Stimulated activated effector memory CD8-positive, alpha-beta T cell treated with anti-CD3 and anti-CD28 coated beads, Interleukin-12 subunit alpha, Interleukin-12 subunit beta, amount 100 ng/mL, for 72 hours (primary cell): ENCODE measurements at regions not wholly inside any gene's neighbourhood (a gene's known extent, or its start where the extent isn't known, plus 50 kb on each side); places are given as distances from the start of the nearest gene placed in this dataset.
"Not testable (repeated sequence)": the region's sequence is repeated elsewhere in the genome, so short reads cannot be mapped to it uniquely, and the experiment has no call there.

Source experiments
- ATAC-seq: fragments of 150-1000 bp; cut with Tn5 transposase; 2 replicates; pipeline ENCODE4 v1.10.0; 2021
- DNase-seq, 2 donors: peaks; one replicate each; pipeline ENCODE4 v3.0.0; 2021 to 2022; ENCODE audit warnings: low spot score in 2 of 2
- H3K27ac Mint-ChIP-seq: one replicate; pipeline ENCODE4 v1.8.0; 2022; ENCODE audit warnings: mild to moderate bottlenecking, mixed read lengths
- H3K36me3 Mint-ChIP-seq: one replicate; pipeline ENCODE4 v1.8.0; 2022; ENCODE audit warnings: mild to moderate bottlenecking, mixed read lengths
- H3K4me1 Mint-ChIP-seq: one replicate; pipeline ENCODE4 v1.8.0; 2022; ENCODE audit warnings: mixed read lengths
- H3K4me3 Mint-ChIP-seq: one replicate; pipeline ENCODE4 v1.8.0; 2022; ENCODE audit warnings: mild to moderate bottlenecking, mixed read lengths
- H3K9me3 Mint-ChIP-seq: one replicate; pipeline ENCODE4 v1.8.0; 2022; ENCODE audit warnings: mixed read lengths

DNA sequence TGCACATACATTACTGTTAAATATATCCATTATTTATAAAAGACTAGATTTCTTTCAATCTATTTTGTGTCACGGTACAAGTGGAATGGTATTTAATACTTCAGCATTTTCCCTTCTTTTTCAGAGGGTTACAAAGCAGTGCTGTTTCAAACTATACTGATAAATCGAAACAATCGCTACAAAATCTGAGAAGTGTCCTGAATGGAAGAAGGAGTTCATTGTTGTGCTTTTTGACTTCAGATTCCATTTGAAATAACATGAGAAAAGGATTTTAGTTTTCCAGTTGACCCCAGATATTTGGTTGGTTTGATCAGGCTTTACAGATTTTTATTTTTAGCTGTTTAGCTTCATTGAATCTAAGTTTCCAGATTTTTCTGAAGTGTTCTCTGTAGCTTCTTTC is 292.1 kb upstream of the ANKRD50 start:
- Mint-ChIP-seq H3K36me3 (no peaks in the 10 kb centered on the region), H3K4me1 (no peaks in the 10 kb centered on the region)

DNA sequence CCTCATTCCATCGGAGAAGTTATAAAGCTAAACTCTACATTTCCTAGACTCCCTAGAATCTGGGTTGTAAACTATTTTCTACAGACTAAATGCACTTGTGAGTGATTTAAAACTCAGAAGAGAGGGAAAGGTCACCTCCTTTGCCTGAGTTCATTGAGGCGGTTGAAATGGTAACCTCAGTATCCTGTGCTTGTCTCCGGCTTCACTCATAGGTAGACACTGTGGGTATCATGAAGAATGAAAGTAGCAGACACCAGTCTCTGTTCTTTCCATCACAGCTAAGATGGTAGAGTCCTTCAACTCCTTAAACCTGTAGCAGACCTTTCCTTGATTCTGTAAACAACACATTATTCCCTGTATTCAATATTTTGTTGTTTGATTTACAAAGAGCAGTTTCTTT is 291.3 kb upstream of the ANKRD50 start:
- no peak for ATAC-seq

More for the DNA sequence above, 292.1 kb upstream of the ANKRD50 start:
- Mint-ChIP-seq H3K9me3 (peaks cover 25% of the 10 kb centered on the region), H3K4me3 (no peak overlapping the region), H3K27ac (no peak overlapping the region)
- no peak for ATAC-seq
- no peak for DNase-seq

DNA sequence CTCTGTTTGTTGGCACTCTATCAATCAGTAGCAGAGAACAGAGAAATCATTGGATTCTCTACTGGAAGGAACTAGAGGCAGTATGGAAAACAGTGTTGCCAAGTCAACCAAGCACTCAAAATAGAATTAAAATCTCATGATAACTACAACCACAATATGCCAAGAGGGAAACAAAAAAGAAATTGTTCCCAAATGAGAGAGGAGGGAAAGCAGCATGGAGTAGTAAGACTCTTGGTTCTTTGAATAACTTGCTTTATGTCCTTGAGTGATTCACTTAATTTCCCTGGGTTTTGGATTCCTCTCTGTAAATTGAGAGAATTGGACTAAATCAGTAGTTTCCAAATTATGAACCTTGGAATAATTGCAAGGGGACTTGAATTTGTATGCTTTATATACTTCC is 285.5 kb upstream of the ANKRD50 start:
- H3K4me3 Mint-ChIP-seq: no peak overlapping the region
- no peak overlapping the region for H3K27ac Mint-ChIP-seq
- DNase-seq (no peak), ATAC-seq (no peak)
- no peaks in the 10 kb centered on the region for H3K4me1 Mint-ChIP-seq
- peaks cover 10% of the 10 kb centered on the region for H3K9me3 Mint-ChIP-seq
- H3K36me3 Mint-ChIP-seq: no peaks in the 10 kb centered on the region

More for the DNA sequence above, 291.3 kb upstream of the ANKRD50 start:
- Mint-ChIP-seq H3K36me3 (no peaks in the 10 kb centered on the region), H3K9me3 (peaks cover 25% of the 10 kb centered on the region), H3K4me1 (no peaks in the 10 kb centered on the region), H3K27ac (no peak overlapping the region), H3K4me3 (no peak overlapping the region)
- DNase-seq: no peak

DNA sequence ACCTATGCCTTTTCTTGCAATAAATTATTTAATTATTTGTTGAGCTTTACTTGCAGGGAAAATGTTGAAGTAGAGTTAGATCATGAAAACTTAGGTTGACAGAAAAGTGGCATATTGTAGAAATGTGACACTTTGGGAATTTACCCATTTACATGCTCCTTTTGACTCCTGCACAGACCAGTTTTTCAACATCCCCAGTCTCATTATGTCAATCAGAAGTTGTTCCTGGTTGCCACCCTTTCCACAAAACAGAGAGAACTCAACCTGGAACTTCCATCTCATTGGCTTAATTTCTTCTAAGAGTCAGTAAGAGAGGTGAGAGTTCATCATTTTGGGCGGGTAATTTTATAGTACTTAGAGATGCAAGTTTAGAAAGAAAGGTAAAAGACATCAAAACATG is 284.6 kb upstream of the ANKRD50 start:
- no peaks in the 10 kb centered on the region for H3K4me1 Mint-ChIP-seq
- no peak for DNase-seq
- no peaks in the 10 kb centered on the region for H3K36me3 Mint-ChIP-seq
- ATAC-seq: no peak
- H3K4me3 Mint-ChIP-seq: no peak overlapping the region
- H3K27ac Mint-ChIP-seq: no peak overlapping the region
- peaks cover 5% of the 10 kb centered on the region for H3K9me3 Mint-ChIP-seq

DNA sequence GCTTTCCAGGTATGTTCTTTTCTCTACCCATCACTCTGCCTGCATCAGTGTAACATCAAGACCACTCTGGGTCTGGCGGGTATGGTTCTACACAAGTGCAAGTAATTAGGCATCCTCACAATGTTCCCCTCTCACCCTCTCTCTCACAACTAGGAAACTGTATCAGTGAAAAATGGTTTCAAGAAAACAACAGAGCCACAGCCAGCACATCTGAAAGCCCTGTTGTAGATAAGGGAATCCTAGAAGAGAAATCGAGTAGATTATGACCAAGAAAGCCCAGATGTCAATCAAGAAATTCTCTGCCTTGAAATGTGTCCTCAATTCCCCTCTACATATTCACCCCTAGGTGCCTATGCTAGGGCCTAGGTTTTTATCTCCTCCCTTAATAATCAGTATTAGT is 281.3 kb upstream of the ANKRD50 start:
- H3K4me3 Mint-ChIP-seq: no peak overlapping the region
- no peak overlapping the region for H3K27ac Mint-ChIP-seq
- H3K36me3 Mint-ChIP-seq: no peaks in the 10 kb centered on the region
- DNase-seq: no peak
- ATAC-seq: no peak
- H3K4me1 Mint-ChIP-seq: no peaks in the 10 kb centered on the region
- H3K9me3 Mint-ChIP-seq: peaks cover 10% of the 10 kb centered on the region

DNA sequence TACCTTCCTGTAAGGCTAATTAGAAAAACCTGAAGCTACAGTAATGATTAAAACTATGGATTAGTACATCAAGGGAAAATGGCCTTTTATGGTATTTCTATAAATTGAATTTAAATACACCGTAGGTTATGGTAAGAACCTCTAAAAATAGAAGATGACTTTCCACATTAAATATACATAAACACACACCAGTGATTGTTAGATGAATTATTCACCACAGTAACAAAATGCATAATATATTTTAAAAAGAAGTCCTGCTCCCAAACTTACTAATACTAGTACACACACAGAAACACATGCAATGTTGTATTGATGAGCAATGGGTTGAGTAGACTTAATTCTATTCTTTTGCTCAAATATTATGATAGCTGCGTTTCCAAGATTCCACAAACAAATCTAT is 277.9 kb upstream of the ANKRD50 start:
- Mint-ChIP-seq H3K4me3 (no peak overlapping the region), H3K9me3 (peaks cover 12% of the 10 kb centered on the region), H3K27ac (no peak overlapping the region), H3K4me1 (no peaks in the 10 kb centered on the region), H3K36me3 (no peaks in the 10 kb centered on the region)
- no peak for ATAC-seq
- no peak for DNase-seq

DNA sequence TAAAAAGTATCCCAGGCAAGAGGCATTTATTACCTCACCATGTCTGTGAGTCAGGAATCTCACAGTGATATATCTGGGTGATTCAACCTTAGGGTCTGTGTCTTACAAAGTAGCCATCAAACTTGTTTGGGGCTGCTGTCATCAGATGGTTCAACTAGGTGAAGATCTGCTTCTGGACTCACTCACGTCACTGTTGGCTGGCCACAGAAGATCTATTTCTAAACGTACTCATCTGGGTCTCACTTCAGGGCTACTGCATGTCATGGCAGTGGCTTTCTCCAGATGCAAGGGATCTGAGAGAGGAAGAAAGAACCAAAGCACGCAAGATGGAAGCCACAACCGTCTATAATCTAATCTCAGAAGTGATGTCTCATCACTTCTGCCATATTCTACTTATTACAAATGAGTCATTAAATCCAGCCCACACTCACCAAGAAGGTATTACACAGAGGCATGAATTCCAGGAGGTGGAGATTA is 267.8 kb upstream of the ANKRD50 start:
- no peak overlapping the region for H3K27ac Mint-ChIP-seq
- peaks cover 13% of the 10 kb centered on the region for H3K9me3 Mint-ChIP-seq
- ATAC-seq: no peak
- no peaks in the 10 kb centered on the region for H3K36me3 Mint-ChIP-seq
- H3K4me1 Mint-ChIP-seq: no peaks in the 10 kb centered on the region
- H3K4me3 Mint-ChIP-seq: no peak overlapping the region
- DNase-seq: no peak

DNA sequence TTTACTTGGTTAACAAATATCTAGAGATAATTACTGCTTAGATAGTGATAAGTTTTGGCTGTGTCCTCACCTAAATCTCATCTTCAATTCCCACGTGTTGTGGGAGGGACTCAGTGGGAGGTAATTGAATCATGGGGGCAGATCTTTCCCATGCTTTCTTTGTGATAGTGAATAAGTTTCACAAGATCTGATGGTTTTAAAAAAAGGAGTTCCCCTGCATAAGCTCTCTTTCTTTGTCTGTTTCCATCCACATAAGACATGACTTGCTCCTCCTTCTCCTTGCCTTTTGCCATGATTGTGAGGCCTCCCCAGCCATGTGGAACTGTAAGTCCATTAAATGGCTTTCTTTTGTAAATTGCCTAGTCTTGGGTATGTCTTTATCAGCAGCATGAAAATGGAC is 266.0 kb upstream of the ANKRD50 start:
- peaks cover 13% of the 10 kb centered on the region for H3K9me3 Mint-ChIP-seq
- H3K36me3 Mint-ChIP-seq, ATAC-seq, H3K4me3 Mint-ChIP-seq, H3K27ac Mint-ChIP-seq, H3K4me1 Mint-ChIP-seq, DNase-seq: not testable (repeated sequence)

DNA sequence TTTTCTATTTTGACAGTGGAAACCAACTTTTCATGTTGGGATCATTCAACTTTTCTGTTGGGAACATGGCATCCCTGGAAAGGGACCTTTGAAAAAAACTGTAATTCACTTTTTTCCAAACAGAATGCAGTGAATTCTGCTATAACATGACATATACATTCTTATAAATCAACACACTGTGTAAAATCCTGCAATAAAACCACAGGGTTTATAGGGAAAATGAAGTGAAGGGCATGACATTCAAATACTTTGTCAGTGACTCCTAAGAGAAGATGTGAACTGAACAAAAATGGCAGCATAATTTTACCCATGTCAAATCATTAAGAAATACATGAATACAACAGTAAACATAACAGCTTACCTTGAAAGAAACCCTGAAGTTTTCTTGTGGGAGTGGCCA is 264.5 kb upstream of the ANKRD50 start:
- ATAC-seq: no peak
- Mint-ChIP-seq H3K4me3 (no peak overlapping the region), H3K9me3 (peaks cover 14% of the 10 kb centered on the region), H3K36me3 (no peaks in the 10 kb centered on the region), H3K4me1 (no peaks in the 10 kb centered on the region), H3K27ac (no peak overlapping the region)
- no peak for DNase-seq

DNA sequence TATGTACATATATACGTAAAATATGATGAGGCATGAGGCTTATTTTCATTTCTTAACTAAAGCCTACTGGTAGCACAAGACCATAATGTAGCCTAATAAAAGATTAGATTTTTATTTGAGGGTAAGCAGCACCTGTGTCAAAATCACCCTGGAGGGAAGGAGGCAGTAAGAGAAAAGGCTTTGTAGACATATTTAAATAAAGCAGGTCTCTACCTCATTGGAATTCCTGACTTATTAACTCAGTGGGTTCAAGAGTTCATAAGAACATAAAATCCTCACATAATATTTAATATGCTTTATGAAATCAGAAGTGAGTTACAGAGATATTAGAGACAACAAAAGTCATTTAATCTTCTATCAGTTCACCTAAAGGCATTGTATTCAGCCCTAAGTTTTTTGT is 261.6 kb upstream of the ANKRD50 start:
- ATAC-seq (no peak), DNase-seq (no peak)
- peaks cover 19% of the 10 kb centered on the region for H3K9me3 Mint-ChIP-seq
- H3K4me3 Mint-ChIP-seq: no peak overlapping the region
- H3K27ac Mint-ChIP-seq: no peak overlapping the region
- H3K4me1 Mint-ChIP-seq: no peaks in the 10 kb centered on the region
- H3K36me3 Mint-ChIP-seq: no peaks in the 10 kb centered on the region

DNA sequence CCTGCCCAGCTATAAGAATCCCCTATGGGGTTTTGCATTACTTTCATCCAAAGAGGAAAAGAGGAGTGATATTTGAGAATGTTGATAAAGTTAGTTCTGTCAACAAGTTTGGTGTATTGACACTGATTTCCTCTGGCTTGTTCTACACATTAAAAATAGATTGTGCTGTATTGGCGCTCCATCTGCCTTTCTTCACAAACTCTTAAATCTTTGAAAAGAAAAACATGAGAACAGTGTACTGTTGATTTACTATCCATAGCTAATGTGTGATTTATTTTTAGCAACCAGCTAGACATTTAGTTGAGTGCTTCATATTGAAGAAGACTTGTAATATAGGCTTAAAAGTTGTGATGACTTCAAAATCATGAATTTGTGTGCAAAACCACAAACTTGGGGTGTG is 261.2 kb upstream of the ANKRD50 start:
- ATAC-seq (no peak), DNase-seq (no peak)
- Mint-ChIP-seq H3K9me3 (peaks cover 19% of the 10 kb centered on the region), H3K4me3 (no peak overlapping the region), H3K36me3 (no peaks in the 10 kb centered on the region), H3K27ac (no peak overlapping the region), H3K4me1 (no peaks in the 10 kb centered on the region)

DNA sequence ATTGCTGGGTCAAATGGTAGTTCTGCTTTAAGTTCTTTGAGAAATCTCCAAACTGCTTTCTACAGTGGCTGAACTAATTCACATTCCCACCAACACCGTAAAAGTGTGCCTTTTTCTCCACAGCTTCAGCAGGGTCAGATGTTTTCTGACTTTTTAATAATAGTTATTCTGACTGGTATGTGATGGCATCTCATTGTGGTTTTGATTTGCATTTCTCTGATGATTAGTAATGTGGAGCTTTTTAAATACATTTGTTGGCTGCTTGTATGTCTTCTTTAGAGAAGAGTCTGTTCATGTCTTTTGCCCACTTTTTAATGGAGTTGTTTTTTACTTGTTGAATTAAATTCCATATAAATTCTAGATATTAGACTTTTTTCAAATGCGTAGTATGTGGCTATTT is 257.5 kb upstream of the ANKRD50 start:
- Mint-ChIP-seq H3K4me1 (no peaks in the 10 kb centered on the region), H3K4me3 (no peak overlapping the region), H3K9me3 (peaks cover 9% of the 10 kb centered on the region), H3K36me3 (no peaks in the 10 kb centered on the region), H3K27ac (no peak overlapping the region)
- ATAC-seq: no peak
- no peak for DNase-seq

DNA sequence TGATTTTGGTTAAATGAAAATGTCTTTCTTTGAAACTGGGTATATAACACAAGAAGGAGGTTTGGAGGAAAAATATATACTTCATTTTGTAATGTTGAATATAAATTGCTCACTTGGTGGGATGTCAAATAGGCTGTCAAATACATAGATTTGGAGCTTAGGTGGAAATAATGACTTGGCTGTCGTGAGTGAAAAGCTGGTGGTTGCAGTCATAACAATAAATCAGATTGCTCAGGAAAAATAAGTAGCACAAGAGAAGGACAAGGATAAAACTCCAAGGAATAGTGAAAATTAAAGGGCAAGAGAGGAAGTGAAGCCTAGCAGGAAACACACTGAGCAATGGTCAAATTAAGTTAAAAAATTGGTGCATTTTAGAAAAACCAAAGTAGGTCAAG is 253.0 kb upstream of the ANKRD50 start:
- Mint-ChIP-seq H3K36me3 (no peaks in the 10 kb centered on the region), H3K4me1 (no peaks in the 10 kb centered on the region), H3K9me3 (peaks cover 10% of the 10 kb centered on the region), H3K27ac (no peak overlapping the region), H3K4me3 (no peak overlapping the region)
- no peak for ATAC-seq
- no peak for DNase-seq

DNA sequence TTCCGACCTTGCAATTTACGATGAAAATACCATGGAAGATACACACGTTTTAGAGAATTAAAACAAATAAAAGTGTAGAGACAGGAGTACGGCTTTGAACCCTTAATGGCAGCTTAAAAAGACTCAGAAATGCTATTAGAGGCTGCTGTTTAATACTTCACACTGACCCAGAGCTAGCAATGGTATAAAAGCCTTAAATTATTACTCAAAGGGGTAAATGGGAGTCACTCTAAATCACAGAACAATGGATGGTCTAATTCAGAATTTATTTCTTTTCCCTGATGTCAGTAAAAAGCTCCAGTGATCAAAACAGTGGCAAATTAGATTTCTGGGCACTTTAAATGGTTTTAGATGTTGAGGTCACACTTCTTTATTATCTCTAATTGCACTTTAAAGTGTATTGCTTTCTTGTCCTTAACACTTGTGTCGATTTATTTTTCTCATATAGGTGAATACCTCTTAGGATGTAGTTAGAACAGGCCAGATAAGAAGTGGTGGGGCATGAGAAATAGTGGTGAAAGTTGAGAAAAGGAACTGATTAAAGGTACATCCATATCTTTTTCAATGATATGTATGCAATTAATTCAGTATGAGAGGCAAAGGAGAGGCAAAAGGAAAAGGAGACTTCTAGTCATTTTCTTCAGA is 252.4 kb upstream of the ANKRD50 start:
- no peak for DNase-seq

DNA sequence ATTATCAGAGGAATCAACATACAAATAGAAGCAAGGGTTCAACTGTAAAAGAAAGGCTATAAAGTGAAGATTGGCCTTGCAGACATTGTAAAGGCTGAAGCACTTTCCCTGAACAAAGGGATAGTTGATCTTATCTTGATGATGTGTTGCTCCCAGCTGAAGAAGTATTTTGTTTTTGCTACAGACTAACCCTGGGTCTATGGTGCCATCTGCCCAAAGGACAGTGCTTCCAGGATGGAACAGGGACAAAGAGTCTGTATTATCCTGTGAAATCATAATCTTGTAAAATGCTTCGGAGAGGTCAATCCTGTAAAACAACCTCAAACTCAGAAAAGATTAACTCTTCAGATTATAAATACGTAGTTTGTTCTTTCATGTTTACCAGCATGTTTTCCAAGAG is 251.7 kb upstream of the ANKRD50 start:
- no peaks in the 10 kb centered on the region for H3K36me3 Mint-ChIP-seq
- peaks cover 18% of the 10 kb centered on the region for H3K9me3 Mint-ChIP-seq
- DNase-seq (no peak), ATAC-seq (no peak)
- no peak overlapping the region for H3K27ac Mint-ChIP-seq
- H3K4me3 Mint-ChIP-seq: no peak overlapping the region
- H3K4me1 Mint-ChIP-seq: no peaks in the 10 kb centered on the region

More for the DNA sequence above, 252.4 kb upstream of the ANKRD50 start:
- Mint-ChIP-seq H3K4me1 (no peaks in the 10 kb centered on the region), H3K4me3 (no peak overlapping the region), H3K27ac (no peak overlapping the region), H3K9me3 (peaks cover 13% of the 10 kb centered on the region), H3K36me3 (no peaks in the 10 kb centered on the region)
- no peak for ATAC-seq

DNA sequence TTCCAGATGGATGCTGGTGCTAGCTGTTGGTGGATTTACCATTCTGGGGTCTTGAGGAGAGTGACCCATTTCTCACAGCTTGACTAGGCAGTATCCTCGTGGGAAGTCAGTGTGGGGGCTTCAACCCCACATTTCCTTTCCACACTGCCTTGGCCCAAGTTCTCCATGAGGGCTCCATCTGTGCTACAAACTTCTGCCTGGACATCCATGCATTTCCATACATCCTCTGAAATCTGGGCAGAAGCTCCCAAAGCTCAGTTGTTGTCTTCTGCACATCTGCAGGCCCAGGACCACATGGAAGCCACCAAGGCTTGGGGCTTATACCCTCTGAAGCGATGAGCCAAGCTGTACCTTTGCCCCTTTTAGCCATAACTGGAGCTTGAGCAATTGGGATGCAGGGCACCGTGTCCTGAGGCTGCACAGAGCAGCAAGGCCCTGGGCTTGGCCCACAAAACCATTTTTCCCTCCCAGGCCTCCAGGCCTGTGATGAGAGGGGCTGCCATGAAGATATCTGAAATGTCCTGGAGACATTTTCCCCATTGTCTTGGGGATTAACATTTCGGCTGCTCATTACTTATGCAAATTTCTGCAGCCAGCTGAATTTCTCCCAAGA is 248.7 kb upstream of the ANKRD50 start:
- Mint-ChIP-seq H3K4me1 (no peaks in the 10 kb centered on the region), H3K4me3 (no peak overlapping the region), H3K9me3 (peaks cover 18% of the 10 kb centered on the region), H3K27ac (no peak overlapping the region), H3K36me3 (no peaks in the 10 kb centered on the region)
- ATAC-seq: no peak
- no peak for DNase-seq
